Testis (tissue), 2 donors: ENCODE measurements at regions not wholly inside any gene's neighbourhood (a gene's known extent, or its start where the extent isn't known, plus 50 kb on each side); places are given as distances from the start of the nearest gene placed in this dataset.

Experiments used
- DNase-seq: peaks from one replicate; pipeline ENCODE4 v3.0.0-alpha.2; 2019
- H3K27ac ChIP-seq, 2 donors: fragments of 200-600 bp; sonication (generic); one replicate each; pipeline ENCODE4 v1.5.1; 2019
- H3K27me3 ChIP-seq: fragments of 200-600 bp; sonication (generic); one replicate; pipeline ENCODE4 v1.5.1; 2019
- H3K36me3 ChIP-seq: fragments of 200-600 bp; sonication (generic); one replicate; pipeline ENCODE4 v1.5.1; 2017; ENCODE audit warnings: low read depth; ENCODE audit errors: missing control alignments
- H3K4me1 ChIP-seq: fragments of 200-600 bp; sonication (generic); one replicate; pipeline ENCODE4 v1.5.1; 2019
- H3K4me3 ChIP-seq, 2 donors: fragments of 200-600 bp; sonication (generic); one replicate each; pipeline ENCODE4 v1.5.1; 2017 to 2019
- H3K9me3 ChIP-seq: fragments of 200-600 bp; sonication (generic); one replicate; pipeline ENCODE4 v1.5.1; 2017
- POLR2A ChIP-seq: fragments of 450-650 bp; IDR thresholded peaks from one replicate; pipeline ENCODE4 v1.6.1; 2017; ENCODE audit warnings: antibody characterized with exemption, mild to moderate bottlenecking, moderate library complexity
- WGBS, 2 donors: methylation state at CpG; one replicate each; pipeline ENCODE4 v1.1.5; 2018; 5-methylcytosine and 5-hydroxymethylcytosine counted together
- intact Hi-C: fragments of 100-400 bp; cut with DNase I; formaldehyde crosslinking; loops from one replicate; pipeline ENCODE4 v1.15.1; 2023; ENCODE audit warnings: low total_unique reads
- TF ChIP-seq, protein P1 (sequence below), 3 experiments: fragments of 450-650 bp in 2 of 3; fragments of 200-600 bp in 1 of 3; sonication (generic) in 1 of 3; IDR thresholded peaks; one replicate each; pipeline ENCODE4 v1.5.1; 2016 to 2019; ENCODE audit warnings: antibody characterized with exemption in 3 of 3, mild to moderate bottlenecking in 2 of 3, moderate library complexity in 1 of 3

DNA sequence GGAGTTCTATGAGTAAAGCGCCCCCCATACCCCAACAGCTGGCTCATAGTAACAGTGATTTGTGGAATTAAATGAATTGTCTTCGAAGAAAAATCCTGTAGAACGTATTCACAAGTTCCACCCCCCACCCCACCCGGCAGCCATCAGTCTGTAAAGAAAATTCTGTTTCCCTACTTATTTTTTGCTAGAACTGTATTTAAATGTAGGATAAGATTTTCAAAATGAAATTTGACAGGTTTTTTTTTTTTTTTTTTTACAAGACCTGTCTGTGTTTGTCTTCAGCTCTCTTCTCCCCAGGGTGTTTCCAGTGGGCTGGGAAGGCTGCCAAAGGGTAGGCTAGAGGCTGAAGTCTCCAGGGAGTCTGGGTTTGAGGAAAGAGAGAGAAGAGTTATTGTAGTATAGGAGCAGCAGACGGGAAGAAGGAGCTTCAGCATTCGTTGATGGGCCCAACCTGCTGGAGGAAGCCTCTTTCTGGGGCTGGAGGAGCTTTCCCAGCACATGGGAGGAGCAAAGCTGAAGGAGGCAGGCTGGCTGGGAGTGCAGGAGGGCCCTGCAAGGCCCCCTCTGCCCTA, 130.6 kb upstream of the SEMA6D start:
- TF ChIP-seq, protein P1, sequence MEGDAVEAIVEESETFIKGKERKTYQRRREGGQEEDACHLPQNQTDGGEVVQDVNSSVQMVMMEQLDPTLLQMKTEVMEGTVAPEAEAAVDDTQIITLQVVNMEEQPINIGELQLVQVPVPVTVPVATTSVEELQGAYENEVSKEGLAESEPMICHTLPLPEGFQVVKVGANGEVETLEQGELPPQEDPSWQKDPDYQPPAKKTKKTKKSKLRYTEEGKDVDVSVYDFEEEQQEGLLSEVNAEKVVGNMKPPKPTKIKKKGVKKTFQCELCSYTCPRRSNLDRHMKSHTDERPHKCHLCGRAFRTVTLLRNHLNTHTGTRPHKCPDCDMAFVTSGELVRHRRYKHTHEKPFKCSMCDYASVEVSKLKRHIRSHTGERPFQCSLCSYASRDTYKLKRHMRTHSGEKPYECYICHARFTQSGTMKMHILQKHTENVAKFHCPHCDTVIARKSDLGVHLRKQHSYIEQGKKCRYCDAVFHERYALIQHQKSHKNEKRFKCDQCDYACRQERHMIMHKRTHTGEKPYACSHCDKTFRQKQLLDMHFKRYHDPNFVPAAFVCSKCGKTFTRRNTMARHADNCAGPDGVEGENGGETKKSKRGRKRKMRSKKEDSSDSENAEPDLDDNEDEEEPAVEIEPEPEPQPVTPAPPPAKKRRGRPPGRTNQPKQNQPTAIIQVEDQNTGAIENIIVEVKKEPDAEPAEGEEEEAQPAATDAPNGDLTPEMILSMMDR (IDR thresholded peaks at IDR 0.05): no peak
- no peak for TF ChIP-seq POLR2A
- no peaks in the 10 kb centered on the region for H3K4me1 ChIP-seq
- H3K4me3 ChIP-seq: no peak overlapping the region
- H3K36me3 ChIP-seq: no peaks in the 10 kb centered on the region
- WGBS, 2 donors: 71 to 75% methylated on average over 6 of the region's 6 CpGs
- intact Hi-C loops: no loop called here
- no peaks in the 10 kb centered on the region for H3K27me3 ChIP-seq
- DNase-seq: no peak
- no peaks in the 10 kb centered on the region for H3K9me3 ChIP-seq
- H3K27ac ChIP-seq: no peak overlapping the region

- Histone ChIP-seq H3K4me1 (no peaks in the 10 kb centered on the region), H3K4me3 (no peak overlapping the region), H3K36me3 (no peaks in the 10 kb centered on the region), H3K27ac (no peak overlapping the region), H3K27me3 (no peaks in the 10 kb centered on the region), H3K9me3 (no peaks in the 10 kb centered on the region)
- TF ChIP-seq, protein P1 (IDR thresholded peaks at IDR 0.05): no peak
- TF ChIP-seq POLR2A: no peak
- WGBS, 2 donors: 62 to 73% methylated on average over 6 of the region's 6 CpGs
- peak; percentile 40 for DNase-seq
- intact Hi-C loops: no loop called here
These were observed 129.1 kb upstream of the SEMA6D start for GRCh38 chr15:47587940-47588802.

DNA sequence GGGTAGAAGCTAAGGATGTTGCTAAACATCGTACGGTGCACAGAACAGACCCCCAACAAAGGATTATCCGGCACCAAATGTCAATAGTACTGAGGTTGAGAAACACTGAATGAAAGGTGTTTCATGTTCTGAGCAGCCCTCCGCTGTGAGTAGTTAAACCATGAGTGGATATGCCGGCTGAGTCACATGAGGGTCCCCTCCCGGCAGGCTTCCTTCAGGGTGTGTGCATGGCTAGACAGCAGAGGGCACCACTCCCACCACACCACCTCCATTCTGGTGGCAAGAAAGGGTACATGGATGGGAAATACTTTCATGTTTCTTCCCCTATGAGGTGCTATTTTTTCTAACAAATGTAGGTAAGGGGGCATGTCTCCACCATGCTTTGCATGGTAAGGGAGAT, 128.3 kb upstream of the SEMA6D start:
- 87 to 88% methylated on average over 5 to 6 of the region's 6 CpGs for WGBS, 2 donors

DNA sequence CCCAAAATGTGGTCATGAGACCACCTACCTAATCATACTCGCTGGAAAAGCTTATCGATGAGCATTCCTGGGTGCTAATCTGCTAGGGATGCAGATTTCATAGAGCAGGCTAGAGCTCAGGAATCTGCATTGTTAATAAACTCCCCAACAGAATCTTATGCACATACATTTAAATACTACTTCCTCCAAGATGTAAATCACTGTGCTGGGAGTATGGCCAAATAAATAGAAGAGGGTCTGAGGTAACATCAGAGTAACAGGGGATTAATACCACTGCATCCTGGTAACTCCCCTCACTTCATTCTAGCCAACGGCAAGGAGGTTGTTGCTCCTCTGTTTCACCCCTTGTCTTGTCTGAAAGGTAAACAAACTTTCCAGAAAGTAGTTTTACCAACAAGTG, 118.3 kb upstream of the SEMA6D start:
- no peak overlapping the region for H3K27ac ChIP-seq
- 58 to 78% methylated on average over 3 of the region's 3 CpGs for WGBS, 2 donors
- intact Hi-C loops: no loop called here
- no peaks in the 10 kb centered on the region for H3K9me3 ChIP-seq
- no peaks in the 10 kb centered on the region for H3K4me1 ChIP-seq
- no peak for DNase-seq
- TF ChIP-seq POLR2A: no peak
- TF ChIP-seq, protein P1 (IDR thresholded peaks at IDR 0.05): no peak
- no peak overlapping the region for H3K4me3 ChIP-seq
- no peaks in the 10 kb centered on the region for H3K36me3 ChIP-seq
- H3K27me3 ChIP-seq: no peaks in the 10 kb centered on the region

More for the DNA sequence above, 128.3 kb upstream of the SEMA6D start:
- Histone ChIP-seq H3K9me3 (no peaks in the 10 kb centered on the region), H3K4me3 (no peak overlapping the region), H3K36me3 (no peaks in the 10 kb centered on the region), H3K27me3 (no peaks in the 10 kb centered on the region), H3K27ac (no peak overlapping the region), H3K4me1 (no peaks in the 10 kb centered on the region)
- DNase-seq: no peak
- TF ChIP-seq, protein P1 (IDR thresholded peaks at IDR 0.05): no peak
- TF ChIP-seq POLR2A: no peak
- intact Hi-C loops: no loop called here
